ENCODE measurements at regions not wholly inside any gene's neighbourhood (a gene's known extent, or its start where the extent isn't known, plus 50 kb on each side); places are given as distances from the start of the nearest gene placed in this dataset.

- ATAC-seq = no peak
Observed at GRCh38 chr2:47264686-47265085, 88.4 kb upstream of the CALM2 start.

GRCh38 chr2:47264143-47264542, 87.8 kb upstream of the CALM2 start:
- no peak for ATAC-seq

GRCh38 chr2:47262657-47263056, 86.3 kb upstream of the CALM2 start:
- ATAC-seq = no peak

DNA sequence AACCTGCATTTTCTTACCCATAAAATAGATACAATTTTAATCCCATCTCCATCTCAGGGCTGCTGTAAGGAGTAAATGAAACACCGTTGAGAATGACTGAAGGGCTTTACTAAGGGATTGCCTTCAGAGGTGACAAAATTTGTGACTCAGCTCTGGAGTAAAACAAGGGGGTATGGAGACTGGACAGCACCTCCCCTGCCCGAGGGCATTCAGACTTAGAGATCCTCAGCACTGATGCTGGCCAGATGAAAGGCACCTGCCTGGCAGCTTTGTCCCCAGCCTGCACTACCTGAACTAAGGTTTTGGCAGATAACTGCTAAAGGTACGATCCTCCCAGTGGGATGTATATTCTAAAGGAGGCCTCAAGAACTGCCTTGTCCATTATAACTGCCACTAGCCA, 84.7 kb upstream of the CALM2 start:
- no peak for ATAC-seq

GRCh38 chr2:47259829-47260228, 83.5 kb upstream of the CALM2 start:
- no peak for ATAC-seq

GRCh38 chr2:47257946-47258348, 81.6 kb upstream of the CALM2 start:
- ATAC-seq = no peak

GRCh38 chr2:47256416-47257087, 80.2 kb upstream of the CALM2 start:
- ATAC-seq = no peak

GRCh38 chr2:47255794-47256193, 79.5 kb upstream of the CALM2 start:
- no peak for ATAC-seq

- no peak for ATAC-seq
Observed at GRCh38 chr2:47254464-47254863, 78.2 kb upstream of the CALM2 start.

DNA sequence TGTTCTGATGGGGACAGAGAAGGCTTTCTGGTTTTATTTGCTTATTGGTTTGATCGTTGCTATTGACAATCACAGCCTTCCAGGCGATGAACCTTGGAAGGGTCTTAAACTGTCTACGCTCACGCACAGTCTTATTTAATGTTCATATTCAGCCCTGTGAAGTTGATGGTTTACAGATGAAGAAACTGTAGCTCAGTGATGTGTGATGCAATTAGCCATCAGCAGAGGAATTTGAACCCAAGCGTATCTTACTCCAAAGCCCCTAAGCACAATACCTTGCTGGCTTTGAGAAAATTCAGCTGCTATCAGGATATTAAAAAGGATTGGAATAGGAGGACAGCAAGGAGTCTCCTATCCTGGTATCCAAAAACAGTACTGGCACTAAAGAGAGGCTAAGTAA, 77.1 kb upstream of the CALM2 start:
- no peak for ATAC-seq

- ATAC-seq = no peak
Observed at GRCh38 chr2:47251404-47251675, 75.0 kb upstream of the CALM2 start.

DNA sequence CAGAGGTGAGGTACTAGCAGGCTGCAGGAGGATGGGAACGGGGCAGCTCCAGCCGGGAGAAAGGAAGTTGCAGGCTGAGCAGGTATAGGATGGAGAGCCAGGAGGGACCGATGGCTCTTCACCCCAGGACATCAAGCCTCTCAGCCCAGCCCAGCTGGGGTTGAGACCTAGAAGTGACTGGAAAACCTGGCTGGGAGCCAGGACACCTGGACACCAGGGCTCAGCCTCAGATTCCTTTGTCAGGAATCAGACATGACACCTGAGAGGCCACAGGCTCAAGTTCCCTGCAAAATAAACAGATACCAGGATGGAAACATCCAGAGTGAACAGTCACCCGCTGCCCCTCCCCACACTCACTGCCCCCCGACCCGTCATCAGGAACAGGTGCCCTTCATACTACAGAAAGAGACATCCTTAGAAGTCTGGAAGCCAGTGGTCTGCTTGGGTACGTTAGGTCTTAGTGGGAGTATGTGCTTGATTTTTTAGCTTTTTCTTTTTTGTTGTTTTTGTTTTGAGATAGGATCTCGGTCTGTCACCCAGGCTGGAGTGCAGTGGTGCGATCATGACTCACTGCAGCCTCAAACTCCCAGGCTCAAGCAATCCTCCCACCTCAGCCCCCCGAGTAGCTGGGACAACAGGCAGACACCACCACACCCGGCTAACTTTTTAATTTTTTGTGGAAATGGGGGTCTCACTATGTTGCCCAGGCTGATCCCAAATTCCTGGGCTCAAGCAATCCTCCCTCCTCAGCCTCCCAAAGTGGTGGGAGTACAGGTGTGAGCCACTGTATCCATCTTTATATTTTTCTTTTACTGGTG, 74.5 kb upstream of the CALM2 start:
- no peak for ATAC-seq

- no peak for ATAC-seq
Observed at GRCh38 chr2:47249931-47250330, 73.6 kb upstream of the CALM2 start.

DNA sequence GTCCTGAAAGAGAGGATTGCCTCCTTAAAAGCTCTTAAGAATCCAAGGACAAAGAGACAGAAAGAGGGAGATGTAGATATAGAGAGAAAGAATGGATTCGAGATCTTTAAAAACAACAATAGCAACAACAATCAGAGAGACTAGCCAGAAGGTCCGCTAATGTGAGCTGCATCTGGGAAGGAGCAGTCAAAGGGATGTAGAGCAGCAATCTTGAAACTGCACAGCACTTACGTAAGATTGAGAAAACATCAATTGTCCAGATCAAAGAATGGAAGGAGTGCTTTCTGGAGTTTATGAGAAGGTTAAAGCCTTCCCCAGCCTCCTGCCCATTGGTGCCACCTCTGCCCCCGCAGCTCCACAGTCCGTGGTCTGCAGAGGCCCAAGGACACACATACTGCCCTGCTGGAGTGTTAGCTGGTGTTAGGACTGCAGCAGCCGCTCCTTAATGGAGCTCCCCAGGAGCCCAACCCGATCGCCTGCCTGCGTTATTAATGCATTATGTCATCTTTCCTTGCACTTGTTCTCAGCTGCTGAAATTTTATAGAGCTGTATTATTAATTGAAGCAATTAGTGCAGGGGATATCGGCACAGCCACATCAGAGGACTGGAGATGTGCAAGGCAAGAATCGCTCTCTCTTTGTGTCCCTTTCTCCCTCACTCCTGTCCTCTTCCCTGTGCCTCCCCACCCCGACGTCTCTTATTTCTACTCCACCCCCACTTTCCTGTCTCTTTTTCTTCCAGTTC, 73.0 kb upstream of the CALM2 start:
- no peak for ATAC-seq

GRCh38 chr2:47243596-47244323, 67.4 kb upstream of the CALM2 start:
- no peak for ATAC-seq

- ATAC-seq = no peak
Observed at GRCh38 chr2:47241715-47242114, 65.4 kb upstream of the CALM2 start.

GRCh38 chr2:47239119-47239969, 63.0 kb upstream of the CALM2 start:
- ATAC-seq = no peak

DNA sequence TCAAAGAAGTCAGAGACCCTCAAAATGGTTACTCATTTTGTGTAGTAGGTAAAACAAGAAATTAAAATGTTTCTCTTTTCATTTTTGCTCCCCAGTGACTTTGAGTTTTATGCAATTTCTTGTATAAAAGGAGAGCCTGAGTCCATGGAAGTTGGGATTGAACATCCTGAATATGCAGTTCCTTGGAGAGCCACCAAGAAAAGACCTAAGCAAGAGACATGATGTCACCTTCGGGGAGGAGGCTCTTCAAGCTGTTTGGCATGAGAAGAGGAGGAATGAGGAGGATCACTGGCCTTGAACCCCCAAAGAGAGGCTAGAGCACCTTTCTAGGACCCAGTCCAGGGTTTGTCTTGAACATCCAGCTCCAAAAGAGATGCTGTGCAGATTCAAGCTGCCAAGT, 62.3 kb upstream of the CALM2 start:
- no peak for ATAC-seq

DNA sequence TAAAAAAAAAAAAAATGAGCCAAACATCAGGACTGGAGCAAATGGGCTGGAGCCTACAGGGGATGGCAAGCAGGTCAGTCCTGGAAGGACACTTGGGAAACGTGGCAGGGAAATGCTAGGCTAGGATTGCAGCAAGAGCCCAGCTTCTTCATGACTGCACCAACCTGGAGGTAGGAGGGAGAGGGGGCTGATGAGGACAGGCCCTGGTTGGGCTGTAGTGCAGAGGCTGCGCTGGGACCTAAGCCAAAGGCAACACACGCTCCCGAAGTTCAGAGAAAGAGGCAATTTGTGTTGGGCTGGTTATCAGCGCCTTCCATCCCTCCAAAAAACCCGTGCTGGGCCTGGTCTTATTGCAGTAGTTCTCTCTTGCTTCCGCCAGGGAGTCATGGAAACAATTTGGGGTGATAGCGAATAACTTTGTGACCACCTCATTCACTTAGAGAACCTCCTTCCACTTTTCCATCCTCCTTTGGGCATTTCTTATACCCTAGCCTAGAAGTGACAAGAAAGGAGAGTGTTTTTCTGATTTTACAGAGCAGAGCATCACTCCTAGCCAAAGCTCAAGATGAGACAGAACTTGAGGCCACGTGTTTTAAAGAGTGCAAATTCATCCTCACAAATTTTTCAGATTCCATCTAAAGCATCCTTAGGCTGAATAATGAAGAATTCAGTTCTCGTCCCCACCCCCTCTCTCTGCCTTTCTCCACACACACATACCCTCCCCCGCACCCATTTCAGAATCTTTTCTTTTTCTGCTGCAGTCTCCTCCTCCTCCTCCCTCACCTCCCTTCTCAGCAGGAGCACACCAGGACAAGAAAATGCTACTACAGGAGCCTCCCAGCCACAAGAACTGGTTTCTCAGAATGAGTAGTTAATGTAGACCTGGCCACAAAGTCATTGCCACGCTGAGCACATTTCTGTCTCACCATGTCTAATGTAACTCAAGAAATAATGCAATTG, 61.3 kb upstream of the CALM2 start:
- no peak for ATAC-seq

GRCh38 chr2:47236503-47237215, 60.3 kb upstream of the CALM2 start:
- ATAC-seq = no peak

Measured in activated CD4-positive, CD25-positive, alpha-beta regulatory T cell treated with anti-CD3 and anti-CD28 coated beads, Interleukin-2, amount 50 U/mL, for 24 hours (primary cell).